SK-N-SH (cell line): ENCODE measurements at regions not wholly inside any gene's neighbourhood (a gene's known extent, or its start where the extent isn't known, plus 50 kb on each side); places are given as distances from the start of the nearest gene placed in this dataset.

Experiments used
- CTCF ChIA-PET: fragments of 300-600, 350-600 bp; formaldehyde crosslinking; extraction: SDS; loops from one replicate; lab custom pipeline; 2021; lab: Yijun Ruan, JAX
- POLR2A ChIA-PET: fragments of 350-600 bp; sonication (Branson Sonifier 250); formaldehyde crosslinking; extraction: SDS; loops from one replicate; lab custom pipeline; 2020; ENCODE audit warnings: antibody characterized with exemption, inconsistent platforms; lab: Yijun Ruan, JAX
- DNase-seq: peaks from one replicate; pipeline ENCODE4 v3.0.0; 2012
- H2AFZ ChIP-seq: fragments of 200-600 bp; sonication (generic); 2 replicates; pipeline ENCODE4 v1.8.1; 2016; ENCODE audit warnings: antibody characterized with exemption, mild to moderate bottlenecking, low read depth
- H3F3A ChIP-seq: fragments of 200-600 bp; sonication (generic); replicated peaks from 2 replicates; pipeline ENCODE3; 2016; ENCODE audit warnings: antibody characterized with exemption, mild to moderate bottlenecking; ENCODE audit not compliant: insufficient read depth
- H3K27ac ChIP-seq, 2 experiments: fragments of 200-500 bp in 1 of 2; fragments of 200-600 bp in 1 of 2; sonication (Bioruptor generic) in 1 of 2; sonication (generic), shearing (Covaris generic) in 1 of 2; 2 replicates each; pipeline versions ENCODE4 v1.5.1 to v1.6.1; 2014 to 2016; ENCODE audit warnings: low read depth in 2 of 2, inconsistent platforms in 1 of 2, low read length in 1 of 2, mild to moderate bottlenecking in 1 of 2, mixed read lengths in 1 of 2
- H3K27me3 ChIP-seq: fragments of 200-600 bp; sonication (generic), shearing (Covaris generic); 2 replicates; pipeline ENCODE4 v1.6.1; 2016; ENCODE audit warnings: mixed run types; ENCODE audit not compliant: insufficient read depth
- H3K36me3 ChIP-seq, 2 experiments: fragments of 200-500 bp in 1 of 2; fragments of 200-600 bp in 1 of 2; sonication (Bioruptor generic) in 1 of 2; sonication (generic) in 1 of 2; replicated peaks in 1 of 2; 2 replicates each; pipeline versions ENCODE3 to v1.5.1; 2014 to 2016; ENCODE audit warnings: low read length in 1 of 2, mild to moderate bottlenecking in 1 of 2; ENCODE audit not compliant: insufficient read depth in 2 of 2, control insufficient read depth in 1 of 2
- H3K4me1 ChIP-seq, 2 experiments: fragments of 200-500 bp in 1 of 2; fragments of 200-600 bp in 1 of 2; sonication (Bioruptor generic) in 1 of 2; sonication (generic), shearing (Covaris generic) in 1 of 2; 2 replicates each; pipeline versions ENCODE4 v1.5.1 to v1.6.1; 2014 to 2016; ENCODE audit warnings: low read depth in 1 of 2, low read length in 1 of 2, mixed run types in 1 of 2; ENCODE audit not compliant: insufficient read depth in 2 of 2, control insufficient read depth in 1 of 2
- H3K4me2 ChIP-seq: fragments of 200-600 bp; sonication (generic), shearing (Covaris generic); 2 replicates; pipeline ENCODE4 v1.6.1; 2017; ENCODE audit warnings: mixed run types
- H3K4me3 ChIP-seq, 2 experiments: fragments of 200-500 bp in 1 of 2; fragments of 200-600 bp in 1 of 2; sonication (Bioruptor generic) in 1 of 2; sonication (generic), shearing (Covaris generic) in 1 of 2; 2 replicates each; pipeline versions ENCODE4 v1.5.1 to v1.8.1; 2014 to 2016; ENCODE audit warnings: low read depth in 2 of 2, inconsistent platforms in 1 of 2, low read length in 1 of 2, mild to moderate bottlenecking in 1 of 2, mixed read lengths in 1 of 2, moderate library complexity in 1 of 2
- H3K79me2 ChIP-seq: fragments of 200-600 bp; sonication (generic); 2 replicates; pipeline ENCODE4 v1.8.1; 2017; ENCODE audit warnings: mild to moderate bottlenecking; ENCODE audit not compliant: insufficient read depth
- H3K9ac ChIP-seq: fragments of 200-600 bp; sonication (generic); 2 replicates; pipeline ENCODE4 v1.6.1; 2017; ENCODE audit warnings: mixed run types
- H3K9me2 ChIP-seq: fragments of 200-600 bp; sonication (generic); 2 replicates; pipeline ENCODE4 v1.6.1; 2017; ENCODE audit warnings: mixed run types
- H3K9me3 ChIP-seq: fragments of 200-600 bp; sonication (generic); 2 replicates; pipeline ENCODE4 v1.6.1; 2017; ENCODE audit warnings: mixed run types, mild to moderate bottlenecking, moderate library complexity
- H4K20me1 ChIP-seq: fragments of 200-600 bp; sonication (generic); 2 replicates; pipeline ENCODE4 v1.6.1; 2017; ENCODE audit warnings: mild to moderate bottlenecking, mixed run types; ENCODE audit not compliant: insufficient read depth
- CHD2 ChIP-seq: fragments of 150-350 bp; IDR thresholded peaks from 2 replicates; pipeline ENCODE4 v1.6.1; 2018; ENCODE audit warnings: low read length; ENCODE audit not compliant: partially characterized antibody
- ELF1 ChIP-seq: IDR thresholded peaks from 2 replicates; pipeline ENCODE4 v1.4.0; 2012
- EZH2phosphoT487 ChIP-seq: fragments of 200-600 bp; sonication (generic); IDR thresholded peaks from 2 replicates; pipeline ENCODE4 v1.6.1; 2017; ENCODE audit warnings: low read depth, mixed run types, mild to moderate bottlenecking, antibody characterized with exemption, moderate library complexity, borderline replicate concordance
- FOSL2 ChIP-seq: IDR thresholded peaks from 2 replicates; pipeline ENCODE4 v1.4.0; 2012; ENCODE audit warnings: low read depth, mild to moderate bottlenecking, moderate library complexity, borderline replicate concordance
- FOXJ3 ChIP-seq: sonication (generic); formaldehyde crosslinking; IDR thresholded peaks from 2 replicates; pipeline ENCODE4 v1.5.1; 2020; ENCODE audit warnings: mild to moderate bottlenecking, missing genetic modification reagents
- FOXM1 ChIP-seq: IDR thresholded peaks from 2 replicates; pipeline ENCODE4 v1.4.0; 2012; ENCODE audit warnings: low read depth, mild to moderate bottlenecking
- POLR2AphosphoS5 ChIP-seq: IDR thresholded peaks from 2 replicates; pipeline ENCODE4 v1.6.1; 2012; ENCODE audit warnings: low read depth, low read length
- SMC3 ChIP-seq: IDR thresholded peaks from 2 replicates; pipeline ENCODE4 v1.6.1; 2012; ENCODE audit warnings: low read depth, low read length, improper control_type of control experiment
- TAF1 ChIP-seq: IDR thresholded peaks from 2 replicates; pipeline ENCODE4 v1.6.1; 2012; ENCODE audit warnings: low read depth, mild to moderate bottlenecking, low read length, moderate library complexity, borderline replicate concordance
- TEAD4 ChIP-seq: IDR thresholded peaks from 2 replicates; pipeline ENCODE4 v1.4.0; 2012; ENCODE audit warnings: mild to moderate bottlenecking, borderline replicate concordance; ENCODE audit not compliant: insufficient read depth
- YY1 ChIP-seq: IDR thresholded peaks from 2 replicates; pipeline ENCODE4 v1.4.0; 2012; ENCODE audit warnings: low read depth, mild to moderate bottlenecking
- WGBS: methylation state at CpG from one replicate; pipeline ENCODE4 v1.1.6; 2017; ENCODE audit warnings: low lambda C conversion rate; 5-methylcytosine and 5-hydroxymethylcytosine counted together
- TF ChIP-seq, protein P1 (sequence below): IDR thresholded peaks from 2 replicates; pipeline ENCODE4 v1.4.0; 2012; ENCODE audit warnings: low read depth, borderline replicate concordance
- TF ChIP-seq, protein P2 (sequence below): fragments of 200-600 bp; sonication (generic); IDR thresholded peaks from 2 replicates; pipeline ENCODE4 v1.6.1; 2017; ENCODE audit warnings: antibody characterized with exemption, mild to moderate bottlenecking, moderate library complexity
- TF ChIP-seq, protein P3 (sequence below): fragments of 150-350 bp; IDR thresholded peaks from 2 replicates; pipeline ENCODE4 v1.6.1; 2017; ENCODE audit warnings: antibody characterized with exemption, low read length, low read depth, borderline replicate concordance
- TF ChIP-seq, protein P4 (sequence below): fragments of 150-350 bp; IDR thresholded peaks from 2 replicates; pipeline ENCODE4 v1.6.1; 2016; ENCODE audit warnings: mild to moderate bottlenecking, low read depth, low read length
- TF ChIP-seq, protein P5 (sequence below): IDR thresholded peaks from 2 replicates; pipeline ENCODE4 v1.4.0; 2012; ENCODE audit warnings: low read depth

DNA sequence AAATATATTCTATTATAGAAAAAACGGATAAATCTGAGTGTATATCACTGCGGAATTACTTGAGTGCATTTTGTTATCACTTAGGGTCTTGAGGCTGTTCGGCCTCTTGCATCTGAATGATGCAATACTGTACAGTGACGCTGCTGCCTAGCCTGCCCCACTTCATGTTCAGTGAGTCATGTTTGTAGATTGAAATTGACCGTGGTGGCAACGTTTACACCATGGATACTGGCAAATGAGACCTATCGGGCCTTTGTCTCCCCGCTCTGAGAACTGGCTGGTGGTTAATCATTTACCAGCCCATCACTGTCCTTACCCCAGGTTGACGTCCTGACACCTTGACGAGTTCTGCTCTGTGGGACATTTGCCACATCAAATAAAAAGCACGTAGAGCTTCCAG, 510.1 kb upstream of the ADAMTS16 start:
- WGBS = 12% methylated on average over 11 of the region's 11 CpGs
- no peak for DNase-seq
- H3K9me3 ChIP-seq = no peaks in the 10 kb centered on the region
- no peak overlapping the region for H2AFZ ChIP-seq
- ChIA-PET POLR2A (no interaction called here), CTCF (no interaction called here)
- no peak overlapping the region for H3K9ac ChIP-seq
- no peaks in the 10 kb centered on the region for H3K4me1 ChIP-seq
- H3F3A ChIP-seq = no peaks in the 10 kb centered on the region
- no peak overlapping the region for H3K27ac ChIP-seq
- no peaks in the 10 kb centered on the region for H3K36me3 ChIP-seq
- no peaks in the 10 kb centered on the region for H3K79me2 ChIP-seq
- TF ChIP-seq YY1 = no peak
- TF ChIP-seq FOXJ3 = no peak
- no peak for TF ChIP-seq ELF1
- TF ChIP-seq, protein P1, sequence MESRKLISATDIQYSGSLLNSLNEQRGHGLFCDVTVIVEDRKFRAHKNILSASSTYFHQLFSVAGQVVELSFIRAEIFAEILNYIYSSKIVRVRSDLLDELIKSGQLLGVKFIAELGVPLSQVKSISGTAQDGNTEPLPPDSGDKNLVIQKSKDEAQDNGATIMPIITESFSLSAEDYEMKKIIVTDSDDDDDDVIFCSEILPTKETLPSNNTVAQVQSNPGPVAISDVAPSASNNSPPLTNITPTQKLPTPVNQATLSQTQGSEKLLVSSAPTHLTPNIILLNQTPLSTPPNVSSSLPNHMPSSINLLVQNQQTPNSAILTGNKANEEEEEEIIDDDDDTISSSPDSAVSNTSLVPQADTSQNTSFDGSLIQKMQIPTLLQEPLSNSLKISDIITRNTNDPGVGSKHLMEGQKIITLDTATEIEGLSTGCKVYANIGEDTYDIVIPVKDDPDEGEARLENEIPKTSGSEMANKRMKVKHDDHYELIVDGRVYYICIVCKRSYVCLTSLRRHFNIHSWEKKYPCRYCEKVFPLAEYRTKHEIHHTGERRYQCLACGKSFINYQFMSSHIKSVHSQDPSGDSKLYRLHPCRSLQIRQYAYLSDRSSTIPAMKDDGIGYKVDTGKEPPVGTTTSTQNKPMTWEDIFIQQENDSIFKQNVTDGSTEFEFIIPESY = no peak
- TF ChIP-seq, protein P2, sequence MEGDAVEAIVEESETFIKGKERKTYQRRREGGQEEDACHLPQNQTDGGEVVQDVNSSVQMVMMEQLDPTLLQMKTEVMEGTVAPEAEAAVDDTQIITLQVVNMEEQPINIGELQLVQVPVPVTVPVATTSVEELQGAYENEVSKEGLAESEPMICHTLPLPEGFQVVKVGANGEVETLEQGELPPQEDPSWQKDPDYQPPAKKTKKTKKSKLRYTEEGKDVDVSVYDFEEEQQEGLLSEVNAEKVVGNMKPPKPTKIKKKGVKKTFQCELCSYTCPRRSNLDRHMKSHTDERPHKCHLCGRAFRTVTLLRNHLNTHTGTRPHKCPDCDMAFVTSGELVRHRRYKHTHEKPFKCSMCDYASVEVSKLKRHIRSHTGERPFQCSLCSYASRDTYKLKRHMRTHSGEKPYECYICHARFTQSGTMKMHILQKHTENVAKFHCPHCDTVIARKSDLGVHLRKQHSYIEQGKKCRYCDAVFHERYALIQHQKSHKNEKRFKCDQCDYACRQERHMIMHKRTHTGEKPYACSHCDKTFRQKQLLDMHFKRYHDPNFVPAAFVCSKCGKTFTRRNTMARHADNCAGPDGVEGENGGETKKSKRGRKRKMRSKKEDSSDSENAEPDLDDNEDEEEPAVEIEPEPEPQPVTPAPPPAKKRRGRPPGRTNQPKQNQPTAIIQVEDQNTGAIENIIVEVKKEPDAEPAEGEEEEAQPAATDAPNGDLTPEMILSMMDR = no peak
- no peak for TF ChIP-seq POLR2AphosphoS5
- TF ChIP-seq TEAD4 = no peak
- TF ChIP-seq FOXM1 = no peak
- TF ChIP-seq, protein P3, sequence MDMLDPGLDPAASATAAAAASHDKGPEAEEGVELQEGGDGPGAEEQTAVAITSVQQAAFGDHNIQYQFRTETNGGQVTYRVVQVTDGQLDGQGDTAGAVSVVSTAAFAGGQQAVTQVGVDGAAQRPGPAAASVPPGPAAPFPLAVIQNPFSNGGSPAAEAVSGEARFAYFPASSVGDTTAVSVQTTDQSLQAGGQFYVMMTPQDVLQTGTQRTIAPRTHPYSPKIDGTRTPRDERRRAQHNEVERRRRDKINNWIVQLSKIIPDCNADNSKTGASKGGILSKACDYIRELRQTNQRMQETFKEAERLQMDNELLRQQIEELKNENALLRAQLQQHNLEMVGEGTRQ = no peak
- no peak for TF ChIP-seq TAF1
- TF ChIP-seq, protein P4, sequence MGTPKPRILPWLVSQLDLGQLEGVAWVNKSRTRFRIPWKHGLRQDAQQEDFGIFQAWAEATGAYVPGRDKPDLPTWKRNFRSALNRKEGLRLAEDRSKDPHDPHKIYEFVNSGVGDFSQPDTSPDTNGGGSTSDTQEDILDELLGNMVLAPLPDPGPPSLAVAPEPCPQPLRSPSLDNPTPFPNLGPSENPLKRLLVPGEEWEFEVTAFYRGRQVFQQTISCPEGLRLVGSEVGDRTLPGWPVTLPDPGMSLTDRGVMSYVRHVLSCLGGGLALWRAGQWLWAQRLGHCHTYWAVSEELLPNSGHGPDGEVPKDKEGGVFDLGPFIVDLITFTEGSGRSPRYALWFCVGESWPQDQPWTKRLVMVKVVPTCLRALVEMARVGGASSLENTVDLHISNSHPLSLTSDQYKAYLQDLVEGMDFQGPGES = no peak
- TF ChIP-seq SMC3 = no peak
- TF ChIP-seq CHD2 = no peak
- TF ChIP-seq, protein P5, sequence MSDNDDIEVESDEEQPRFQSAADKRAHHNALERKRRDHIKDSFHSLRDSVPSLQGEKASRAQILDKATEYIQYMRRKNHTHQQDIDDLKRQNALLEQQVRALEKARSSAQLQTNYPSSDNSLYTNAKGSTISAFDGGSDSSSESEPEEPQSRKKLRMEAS = no peak
- no peak for TF ChIP-seq FOSL2
- no peak for TF ChIP-seq EZH2phosphoT487
- H3K27me3 ChIP-seq = peaks cover 26% of the 10 kb centered on the region; the same call in 1 of the 2 replicates
- no peak overlapping the region for H3K4me3 ChIP-seq
- H3K9me2 ChIP-seq = no peaks in the 10 kb centered on the region
- no peak overlapping the region for H3K4me2 ChIP-seq
- no peaks in the 10 kb centered on the region for H4K20me1 ChIP-seq
